ENCODE measurements at regions not wholly inside any gene's neighbourhood (a gene's known extent, or its start where the extent isn't known, plus 50 kb on each side); places are given as distances from the start of the nearest gene placed in this dataset.

DNA sequence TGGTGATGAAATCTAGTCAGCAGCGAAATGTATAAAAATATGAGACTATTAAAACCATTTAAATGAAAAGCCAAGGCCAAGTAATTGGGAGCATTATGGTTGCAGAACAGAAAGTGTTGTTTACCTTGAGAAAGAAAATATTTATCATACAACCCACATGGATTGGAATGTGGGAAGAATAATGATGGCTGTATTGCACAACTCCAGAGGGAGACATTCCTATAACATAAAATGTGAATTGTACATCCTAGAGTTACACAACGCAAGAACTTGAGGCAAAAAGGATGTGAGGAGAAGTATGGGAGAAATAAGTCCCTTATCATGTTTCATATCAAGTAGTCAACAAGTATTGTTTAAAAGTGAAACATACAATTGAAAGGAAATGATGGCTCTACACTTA is 1014.0 kb upstream of the SEMA6A start:
- whole genome bisulfite sequencing (ENCODE audit: insufficient coverage): 100% methylated on average over 1 of the region's 2 CpGs
- H3K36me3 ChIP-seq (ENCODE audit: control insufficient read depth, insufficient read depth, low read length): no peaks in the 10 kb centered on the region
- H3K4me1 ChIP-seq (ENCODE audit: control insufficient read depth, insufficient read depth, low read length): no peaks in the 10 kb centered on the region
- Mint-ChIP-seq H3K27me3 (ENCODE audit: low read depth in 2 of 2) (no peaks in the 10 kb centered on the region), H3K9me3 (peaks cover 7 to 12% of the 10 kb centered on the region in 2 donors), H3K4me1 (no peaks in the 10 kb centered on the region), H3K27ac (no peak overlapping the region), H3K4me3 (no peak overlapping the region), H3K36me3 (no peaks in the 10 kb centered on the region)
- no peak for TF ChIP-seq CTCF (IDR thresholded peaks at IDR 0.05)
- intact Hi-C loops (cut with micrococcal nuclease): no loop called here
- H3K9me3 ChIP-seq (ENCODE audit: control insufficient read depth, insufficient read depth, low read length): no peaks in the 10 kb centered on the region
- H3K27me3 ChIP-seq (ENCODE audit: control insufficient read depth, insufficient read depth, low read length): no peaks in the 10 kb centered on the region
- ATAC-seq (no peak), DNase-seq (no peak)
- no peak overlapping the region for H3K4me3 ChIP-seq (ENCODE audit: low read length)
- no peak overlapping the region for H3K27ac ChIP-seq (ENCODE audit: low read length)

DNA sequence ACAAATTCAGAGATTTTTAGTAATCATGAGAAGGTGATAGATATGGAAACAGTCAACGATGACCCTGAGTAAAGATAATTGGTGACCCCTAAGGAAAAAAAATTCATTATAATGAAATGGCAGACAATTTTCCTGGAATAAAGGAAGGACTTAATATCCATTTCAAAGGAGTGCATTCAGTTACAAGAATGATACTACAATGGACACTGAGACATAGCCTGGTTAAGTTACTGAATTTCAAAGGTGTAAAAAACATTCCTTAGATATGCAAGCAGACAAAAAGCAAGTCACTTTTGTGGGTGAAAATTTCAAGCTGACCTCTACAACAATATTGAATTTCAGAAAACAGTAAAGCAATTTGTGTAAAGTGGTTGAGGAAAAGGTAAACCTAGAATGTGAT is 1012.5 kb upstream of the SEMA6A start:
- ATAC-seq (no peak), DNase-seq (no peak)
- intact Hi-C loops (cut with micrococcal nuclease): no loop called here
- H3K36me3 Mint-ChIP-seq: no peaks in the 10 kb centered on the region
- no peak overlapping the region for H3K4me3 Mint-ChIP-seq
- H3K27ac Mint-ChIP-seq: no peak overlapping the region
- 93% methylated on average over 1 of the region's 1 CpG for WGBS (ENCODE audit: insufficient coverage)
- no peaks in the 10 kb centered on the region for H3K4me1 Mint-ChIP-seq
- no peak for TF ChIP-seq CTCF (IDR thresholded peaks at IDR 0.05)
- Histone ChIP-seq H3K4me1 (ENCODE audit: control insufficient read depth, insufficient read depth, low read length) (no peaks in the 10 kb centered on the region), H3K4me3 (ENCODE audit: low read length) (no peak overlapping the region), H3K36me3 (ENCODE audit: control insufficient read depth, insufficient read depth, low read length) (no peaks in the 10 kb centered on the region), H3K27ac (ENCODE audit: low read length) (no peak overlapping the region), H3K9me3 (ENCODE audit: control insufficient read depth, insufficient read depth, low read length) (no peaks in the 10 kb centered on the region), H3K27me3 (ENCODE audit: control insufficient read depth, insufficient read depth, low read length) (no peaks in the 10 kb centered on the region)
- H3K9me3 Mint-ChIP-seq: peaks cover 11 to 15% of the 10 kb centered on the region in 2 donors
- no peaks in the 10 kb centered on the region for H3K27me3 Mint-ChIP-seq (ENCODE audit: low read depth in 2 of 2)

DNA sequence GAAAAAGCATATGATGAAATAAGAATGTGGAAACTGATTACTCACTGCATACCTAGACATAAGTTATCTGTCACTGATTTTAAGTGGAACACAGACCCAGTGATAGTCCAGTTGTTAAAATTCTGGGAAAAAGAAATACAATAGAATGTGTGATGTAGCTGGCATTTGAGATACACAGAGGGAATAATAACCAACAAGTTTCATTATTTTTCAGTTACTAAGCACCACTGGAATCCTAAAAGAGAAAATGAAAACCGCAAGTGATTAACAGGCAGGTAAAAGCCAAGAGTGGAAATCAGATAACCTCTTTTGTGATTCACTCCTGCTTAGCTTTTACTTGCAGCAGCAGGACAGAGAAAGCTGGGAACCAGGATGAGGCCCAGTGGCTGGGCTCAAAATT is 994.0 kb upstream of the SEMA6A start:
- Histone ChIP-seq H3K27me3 (ENCODE audit: control insufficient read depth, insufficient read depth, low read length) (no peaks in the 10 kb centered on the region), H3K9me3 (ENCODE audit: control insufficient read depth, insufficient read depth, low read length) (peaks cover 3% of the 10 kb centered on the region), H3K4me3 (ENCODE audit: low read length) (no peak overlapping the region), H3K27ac (ENCODE audit: low read length) (no peak overlapping the region), H3K4me1 (ENCODE audit: control insufficient read depth, insufficient read depth, low read length) (no peaks in the 10 kb centered on the region), H3K36me3 (ENCODE audit: control insufficient read depth, insufficient read depth, low read length) (no peaks in the 10 kb centered on the region)
- TF ChIP-seq CTCF (IDR thresholded peaks at IDR 0.05): no peak
- intact Hi-C loops (cut with micrococcal nuclease): no loop called here
- DNase-seq (no peak), ATAC-seq (no peak)
- Mint-ChIP-seq H3K27ac (no peak overlapping the region), H3K9me3 (peaks cover 6% of the 10 kb centered on the region in 2 donors), H3K36me3 (no peaks in the 10 kb centered on the region), H3K4me1 (no peaks in the 10 kb centered on the region), H3K27me3 (ENCODE audit: low read depth in 2 of 2) (no peaks in the 10 kb centered on the region), H3K4me3 (no peak overlapping the region)
- WGBS (ENCODE audit: insufficient coverage): 73% methylated on average over 1 of the region's 1 CpG

GRCh38 chr5:117568126-117568525 is 993.5 kb upstream of the SEMA6A start:
- no peak for DNase-seq
- Histone ChIP-seq H3K4me3 (ENCODE audit: low read length) (no peak overlapping the region), H3K4me1 (ENCODE audit: control insufficient read depth, insufficient read depth, low read length) (no peaks in the 10 kb centered on the region), H3K9me3 (ENCODE audit: control insufficient read depth, insufficient read depth, low read length) (peaks cover 3% of the 10 kb centered on the region), H3K36me3 (ENCODE audit: control insufficient read depth, insufficient read depth, low read length) (no peaks in the 10 kb centered on the region), H3K27me3 (ENCODE audit: control insufficient read depth, insufficient read depth, low read length) (no peaks in the 10 kb centered on the region), H3K27ac (ENCODE audit: low read length) (no peak overlapping the region)
- Mint-ChIP-seq H3K27me3 (ENCODE audit: low read depth in 2 of 2) (no peaks in the 10 kb centered on the region), H3K36me3 (no peaks in the 10 kb centered on the region), H3K4me3 (no peak overlapping the region), H3K4me1 (no peaks in the 10 kb centered on the region), H3K27ac (no peak overlapping the region), H3K9me3 (peaks cover 6% of the 10 kb centered on the region in 2 donors)
- no peak for ATAC-seq
- 86% methylated on average over 2 of the region's 2 CpGs for WGBS (ENCODE audit: insufficient coverage)
- TF ChIP-seq CTCF (IDR thresholded peaks at IDR 0.05): no peak
- intact Hi-C loops (cut with micrococcal nuclease): no loop called here
